MCF 10A (cell line): ENCODE measurements at regions not wholly inside any gene's neighbourhood (a gene's known extent, or its start where the extent isn't known, plus 50 kb on each side); places are given as distances from the start of the nearest gene placed in this dataset.

Source experiments
- BruUV-seq: library from RNA; stranded (reverse); fragments of 400-500 nt; replicated peaks from 2 replicates; lab custom pipeline; 2021; lab: Mats Ljungman, UMichigan
- CTCF ChIA-PET: fragments of 300-600 bp; sonication (Branson Sonifier 250); formaldehyde crosslinking; extraction: SDS; loops from one replicate; lab custom pipeline; 2021; ENCODE audit warnings: antibody characterized with exemption, inconsistent platforms; lab: Yijun Ruan, JAX
- POLR2A ChIA-PET: fragments of 300-600, 350-650 bp; sonication (Branson Sonifier 250); formaldehyde crosslinking; extraction: SDS; loops from one replicate; lab custom pipeline; 2020; ENCODE audit warnings: antibody characterized with exemption, inconsistent platforms; lab: Yijun Ruan, JAX
- DNase-seq: peaks from one replicate; pipeline ENCODE4 v3.0.0-alpha.2; 2018; ENCODE audit not compliant: unreplicated experiment
- H3K27ac Mint-ChIP-seq: one replicate; pipeline ENCODE4 v1.8.0; 2022; ENCODE audit warnings: mild to moderate bottlenecking, low read depth, mixed read lengths; ENCODE audit not compliant: unreplicated experiment
- H3K27me3 Mint-ChIP-seq: one replicate; pipeline ENCODE4 v1.8.0; 2022; ENCODE audit warnings: mixed read lengths; ENCODE audit not compliant: insufficient read depth, unreplicated experiment
- H3K36me3 Mint-ChIP-seq: one replicate; pipeline ENCODE4 v1.8.0; 2022; ENCODE audit warnings: mild to moderate bottlenecking, moderate library complexity, mixed read lengths; ENCODE audit not compliant: insufficient read depth, unreplicated experiment
- H3K4me1 Mint-ChIP-seq: one replicate; pipeline ENCODE4 v1.8.0; 2022; ENCODE audit warnings: mixed read lengths; ENCODE audit not compliant: insufficient read depth, unreplicated experiment
- H3K4me3 Mint-ChIP-seq: one replicate; pipeline ENCODE4 v1.8.0; 2022; ENCODE audit warnings: mild to moderate bottlenecking, moderate library complexity, mixed read lengths; ENCODE audit not compliant: unreplicated experiment
- H3K9me3 Mint-ChIP-seq: one replicate; pipeline ENCODE4 v1.8.0; 2022; ENCODE audit warnings: mixed read lengths; ENCODE audit not compliant: unreplicated experiment
- intact Hi-C: fragments of 100-400 bp; cut with micrococcal nuclease; formaldehyde crosslinking; loops from 2 replicates; pipeline ENCODE4 v1.14.1; 2022
- TF ChIP-seq, protein P1 (sequence below): fragments of 200-600 bp; IDR thresholded peaks from one replicate; pipeline ENCODE4 v1.8.0; 2022; ENCODE audit warnings: antibody characterized with exemption, mild to moderate bottlenecking; ENCODE audit not compliant: unreplicated experiment

DNA sequence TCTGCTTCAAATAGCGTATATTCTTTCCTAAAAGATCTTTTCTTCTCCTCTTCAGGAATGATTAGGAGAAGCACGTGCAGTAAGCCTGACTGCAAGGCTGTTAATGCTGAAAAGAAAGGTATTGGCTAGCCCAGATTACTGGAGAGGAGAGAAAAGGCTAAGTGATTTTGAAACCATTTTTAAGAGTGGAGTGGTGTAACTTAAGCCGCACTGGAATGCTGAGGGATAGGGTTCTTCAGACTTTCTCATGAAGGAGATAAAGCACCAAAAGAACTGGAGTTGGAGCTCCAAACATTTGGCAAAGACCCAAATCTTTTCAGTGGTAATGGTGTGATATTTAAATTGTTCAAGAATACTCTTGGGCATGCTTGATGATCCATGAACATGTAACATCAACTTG lies 388.3 kb downstream of the COG6 start:
- Mint-ChIP-seq H3K36me3 (no peaks in the 10 kb centered on the region), H3K9me3 (peaks cover 5% of the 10 kb centered on the region), H3K27ac (no peak overlapping the region), H3K27me3 (no peaks in the 10 kb centered on the region), H3K4me3 (no peak overlapping the region), H3K4me1 (peaks cover 6% of the 10 kb centered on the region)
- no TSS peak for BruUV-seq
- TF ChIP-seq, protein P1, sequence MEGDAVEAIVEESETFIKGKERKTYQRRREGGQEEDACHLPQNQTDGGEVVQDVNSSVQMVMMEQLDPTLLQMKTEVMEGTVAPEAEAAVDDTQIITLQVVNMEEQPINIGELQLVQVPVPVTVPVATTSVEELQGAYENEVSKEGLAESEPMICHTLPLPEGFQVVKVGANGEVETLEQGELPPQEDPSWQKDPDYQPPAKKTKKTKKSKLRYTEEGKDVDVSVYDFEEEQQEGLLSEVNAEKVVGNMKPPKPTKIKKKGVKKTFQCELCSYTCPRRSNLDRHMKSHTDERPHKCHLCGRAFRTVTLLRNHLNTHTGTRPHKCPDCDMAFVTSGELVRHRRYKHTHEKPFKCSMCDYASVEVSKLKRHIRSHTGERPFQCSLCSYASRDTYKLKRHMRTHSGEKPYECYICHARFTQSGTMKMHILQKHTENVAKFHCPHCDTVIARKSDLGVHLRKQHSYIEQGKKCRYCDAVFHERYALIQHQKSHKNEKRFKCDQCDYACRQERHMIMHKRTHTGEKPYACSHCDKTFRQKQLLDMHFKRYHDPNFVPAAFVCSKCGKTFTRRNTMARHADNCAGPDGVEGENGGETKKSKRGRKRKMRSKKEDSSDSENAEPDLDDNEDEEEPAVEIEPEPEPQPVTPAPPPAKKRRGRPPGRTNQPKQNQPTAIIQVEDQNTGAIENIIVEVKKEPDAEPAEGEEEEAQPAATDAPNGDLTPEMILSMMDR, result no peak
- ChIA-PET POLR2A (interaction anchor here (0.8 to 1.7 kb wide), 2 partner anchors 10 to 16 kb away, joined by 3 to 9 read pairs; no protein-coding TSS in a partner anchor), CTCF (interaction anchor here (1.2 kb wide), 1 partner anchor 8 kb away, joined by 3 read pairs; no protein-coding TSS in a partner anchor)
- no peak for DNase-seq
- intact Hi-C loops, result no loop called here

DNA sequence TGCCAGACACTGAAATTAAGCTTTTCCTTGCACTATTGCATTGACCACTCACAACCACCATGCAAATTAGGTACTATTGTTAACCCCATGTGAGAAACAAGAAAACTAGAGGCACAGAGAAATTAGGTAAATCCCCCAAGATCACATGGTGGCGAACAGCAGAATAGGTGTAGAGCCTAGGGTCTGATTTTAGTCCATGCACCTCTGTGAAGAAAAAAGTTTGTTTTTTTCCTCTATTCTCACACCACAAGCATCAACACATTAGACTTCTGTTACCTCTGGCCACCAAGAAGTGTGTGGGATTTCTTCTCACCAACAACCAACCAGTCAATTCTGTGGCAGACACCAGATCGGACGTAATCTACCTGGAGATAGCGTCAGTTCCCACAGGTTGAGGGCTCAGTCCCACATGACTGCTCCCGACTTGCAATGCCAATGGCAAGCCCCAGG lies 391.9 kb downstream of the COG6 start:
- intact Hi-C loops, result no loop called here
- CTCF ChIA-PET, result interaction anchor here (0.5 kb wide), 1 partner anchor 264 kb away, joined by 3 read pairs; no protein-coding TSS in a partner anchor
- BruUV-seq, result no TSS peak
- no peak overlapping the region for H3K4me3 Mint-ChIP-seq
- no peak for DNase-seq
- no peaks in the 10 kb centered on the region for H3K9me3 Mint-ChIP-seq
- POLR2A ChIA-PET, result no interaction called here
- H3K27me3 Mint-ChIP-seq, result no peaks in the 10 kb centered on the region
- TF ChIP-seq, protein P1, result no peak
- H3K36me3 Mint-ChIP-seq, result no peaks in the 10 kb centered on the region
- peaks cover 6% of the 10 kb centered on the region for H3K4me1 Mint-ChIP-seq
- H3K27ac Mint-ChIP-seq, result no peak overlapping the region

DNA sequence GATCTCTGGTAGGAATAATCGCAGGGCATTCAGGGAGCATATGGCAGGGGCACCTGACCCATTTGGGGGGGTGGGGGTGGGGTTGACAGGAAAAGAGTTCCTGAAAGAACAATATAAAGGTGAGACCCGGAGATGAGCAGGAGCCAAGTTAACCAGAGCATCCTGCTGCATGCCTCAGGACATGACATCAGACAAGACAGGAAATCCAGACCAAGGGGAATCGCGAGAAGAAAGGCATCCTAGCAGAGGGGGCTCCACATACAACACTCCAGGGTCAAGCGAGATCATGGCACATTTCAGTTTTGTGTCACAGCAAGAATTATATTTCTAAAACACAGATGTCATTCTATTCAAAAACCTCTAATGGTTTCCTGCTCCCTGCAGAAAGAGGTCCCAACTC lies 393.1 kb downstream of the COG6 start:
- intact Hi-C loops, result no loop called here
- Mint-ChIP-seq H3K36me3 (no peaks in the 10 kb centered on the region), H3K4me1 (peaks cover 6% of the 10 kb centered on the region), H3K9me3 (no peaks in the 10 kb centered on the region), H3K4me3 (no peak overlapping the region), H3K27ac (no peak overlapping the region), H3K27me3 (no peaks in the 10 kb centered on the region)
- no TSS peak for BruUV-seq
- DNase-seq, result no peak
- ChIA-PET POLR2A (no interaction called here), CTCF (interaction anchor here (0.6 kb wide), 1 partner anchor 50 kb away, joined by 6 read pairs; no protein-coding TSS in a partner anchor)
- TF ChIP-seq, protein P1, result no peak

DNA sequence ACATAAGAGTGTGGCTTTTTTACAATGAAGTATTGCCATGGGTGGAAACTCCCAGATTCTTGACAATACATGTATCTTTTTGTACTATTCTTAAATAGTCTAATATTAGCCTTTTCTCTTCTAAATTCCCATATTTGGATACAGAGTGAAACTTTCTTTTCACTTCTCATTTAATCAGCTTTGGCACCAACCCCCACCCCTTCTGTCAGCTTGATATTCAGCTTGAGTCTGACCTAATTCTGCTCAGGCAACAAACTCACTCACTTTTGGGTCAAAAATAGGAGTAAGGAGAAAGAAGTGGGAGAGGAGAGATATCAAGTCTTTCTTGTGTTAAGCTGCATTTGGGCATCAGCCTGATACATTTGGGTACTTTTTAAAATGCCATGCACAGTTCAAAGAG lies 397.5 kb downstream of the COG6 start:
- intact Hi-C loops, result no loop called here
- DNase-seq, result no peak
- no peaks in the 10 kb centered on the region for H3K9me3 Mint-ChIP-seq
- POLR2A ChIA-PET, result no interaction called here
- H3K4me3 Mint-ChIP-seq, result no peak overlapping the region
- H3K4me1 Mint-ChIP-seq, result peaks cover 18% of the 10 kb centered on the region
- no peaks in the 10 kb centered on the region for H3K27me3 Mint-ChIP-seq
- TF ChIP-seq, protein P1, result no peak
- CTCF ChIA-PET, result interaction anchor here (0.6 kb wide), 1 partner anchor 1003 kb away, joined by 3 read pairs; no protein-coding TSS in a partner anchor
- no peak overlapping the region for H3K27ac Mint-ChIP-seq
- BruUV-seq, result no TSS peak
- no peaks in the 10 kb centered on the region for H3K36me3 Mint-ChIP-seq
